RWPE1 (cell line): ENCODE measurements at regions not wholly inside any gene's neighbourhood (a gene's known extent, or its start where the extent isn't known, plus 50 kb on each side); places are given as distances from the start of the nearest gene placed in this dataset.

Source experiments
- CTCF ChIA-PET: fragments of 350-600 bp; sonication (Branson Sonifier 250); formaldehyde crosslinking; extraction: SDS; loops from one replicate; lab custom pipeline; 2021; lab: Yijun Ruan, JAX
- POLR2A ChIA-PET: fragments of 400-600 bp; formaldehyde crosslinking; extraction: SDS; loops from one replicate; lab custom pipeline; 2020; ENCODE audit warnings: antibody characterized with exemption; ENCODE audit not compliant: low non-redundant PET; lab: Yijun Ruan, JAX
- DNase-seq: peaks from one replicate; pipeline ENCODE4 v3.0.0; 2012; ENCODE audit warnings: low spot score
- H3K27ac ChIP-seq: fragments of 450-650 bp; 2 replicates; pipeline ENCODE4 v1.5.1; 2017
- TF ChIP-seq, protein P1 (sequence below): fragments of 450-650 bp; conservative IDR thresholded peaks from 2 replicates; pipeline ENCODE4 v1.5.1; 2017; ENCODE audit warnings: low read depth, mild to moderate bottlenecking

DNA sequence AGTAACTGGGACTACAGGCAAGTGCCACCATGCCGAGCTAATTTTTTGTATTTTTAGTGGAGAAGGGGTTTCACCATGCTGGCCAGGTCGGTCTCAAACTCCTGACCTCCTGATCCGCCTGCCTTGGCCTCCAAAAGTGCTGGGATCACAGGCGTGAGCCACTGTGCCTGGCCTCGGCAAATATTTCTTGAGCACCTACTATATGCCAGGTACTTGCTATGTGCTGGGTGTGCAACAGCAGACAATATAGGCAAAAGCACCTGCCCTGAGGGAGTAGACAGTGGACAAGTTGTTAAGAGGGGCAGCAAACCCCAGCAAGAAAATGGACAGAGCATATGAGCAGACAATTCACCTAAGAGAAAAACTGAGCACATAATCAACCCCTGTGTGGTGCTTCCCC, 51.0 kb upstream of the CDKN2AIP start:
- ChIA-PET POLR2A (no interaction called here), CTCF (interaction anchor here (1.0 kb wide), 1 partner anchor 14 kb away, joined by 4 read pairs; no protein-coding TSS in a partner anchor)
- TF ChIP-seq, protein P1, sequence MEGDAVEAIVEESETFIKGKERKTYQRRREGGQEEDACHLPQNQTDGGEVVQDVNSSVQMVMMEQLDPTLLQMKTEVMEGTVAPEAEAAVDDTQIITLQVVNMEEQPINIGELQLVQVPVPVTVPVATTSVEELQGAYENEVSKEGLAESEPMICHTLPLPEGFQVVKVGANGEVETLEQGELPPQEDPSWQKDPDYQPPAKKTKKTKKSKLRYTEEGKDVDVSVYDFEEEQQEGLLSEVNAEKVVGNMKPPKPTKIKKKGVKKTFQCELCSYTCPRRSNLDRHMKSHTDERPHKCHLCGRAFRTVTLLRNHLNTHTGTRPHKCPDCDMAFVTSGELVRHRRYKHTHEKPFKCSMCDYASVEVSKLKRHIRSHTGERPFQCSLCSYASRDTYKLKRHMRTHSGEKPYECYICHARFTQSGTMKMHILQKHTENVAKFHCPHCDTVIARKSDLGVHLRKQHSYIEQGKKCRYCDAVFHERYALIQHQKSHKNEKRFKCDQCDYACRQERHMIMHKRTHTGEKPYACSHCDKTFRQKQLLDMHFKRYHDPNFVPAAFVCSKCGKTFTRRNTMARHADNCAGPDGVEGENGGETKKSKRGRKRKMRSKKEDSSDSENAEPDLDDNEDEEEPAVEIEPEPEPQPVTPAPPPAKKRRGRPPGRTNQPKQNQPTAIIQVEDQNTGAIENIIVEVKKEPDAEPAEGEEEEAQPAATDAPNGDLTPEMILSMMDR: no peak
- H3K27ac ChIP-seq: no peak overlapping the region
- DNase-seq: no peak

DNA sequence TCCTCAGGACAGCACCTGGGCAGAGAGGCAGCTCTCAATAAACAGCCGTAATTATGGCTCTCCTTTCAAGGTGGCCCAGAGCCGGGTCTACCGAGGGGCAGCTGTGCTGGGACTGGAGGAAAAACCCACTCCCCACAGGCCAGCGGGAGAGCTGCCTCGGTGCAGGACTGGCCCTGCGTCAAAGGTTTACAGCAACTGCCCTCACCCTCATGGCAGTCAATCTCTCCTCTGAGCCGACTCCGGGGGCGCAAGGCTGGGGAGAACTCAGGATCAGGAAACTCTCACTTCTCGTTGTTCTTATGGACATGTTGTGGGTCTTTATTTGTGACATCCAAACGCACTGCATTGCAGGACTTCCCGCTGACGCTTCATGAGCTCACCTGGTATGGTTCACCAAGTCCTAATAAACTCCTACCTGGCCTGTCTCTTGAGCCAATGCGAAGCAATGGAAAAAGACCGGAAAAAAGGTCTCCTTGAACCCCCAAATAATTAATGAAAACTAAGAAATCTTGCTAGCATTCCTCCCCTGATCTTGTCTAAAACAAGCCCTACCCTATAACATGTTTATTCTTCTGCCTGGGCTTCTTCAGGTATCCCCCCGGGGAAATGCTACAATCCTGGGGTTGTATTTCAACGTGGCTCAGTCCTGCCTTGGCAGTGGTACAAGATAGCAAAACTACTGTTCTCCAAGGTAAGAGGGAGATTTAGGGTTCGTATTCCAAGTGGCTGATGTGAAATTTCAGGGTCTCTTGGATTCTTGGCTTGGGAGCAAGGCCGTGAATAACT, 50.1 kb upstream of the CDKN2AIP start:
- no peak for DNase-seq
- ChIA-PET CTCF (interaction anchor here (1.0 kb wide), 1 partner anchor 13 kb away, joined by 4 read pairs; no protein-coding TSS in a partner anchor), POLR2A (no interaction called here)
- H3K27ac ChIP-seq: no peak overlapping the region
- TF ChIP-seq, protein P1: no peak
